22Rv1 (cell line): ENCODE measurements at regions not wholly inside any gene's neighbourhood (a gene's known extent, or its start where the extent isn't known, plus 50 kb on each side); places are given as distances from the start of the nearest gene placed in this dataset.

Experiments used
- H3K27ac ChIP-seq: fragments of 450-650 bp; 2 replicates; pipeline ENCODE4 v1.5.1; 2017
- ZFX ChIP-seq: fragments of 450-650 bp; IDR thresholded peaks from 2 replicates; pipeline ENCODE4 v1.6.1; 2017; ENCODE audit warnings: antibody characterized with exemption, borderline replicate concordance
- TF ChIP-seq, protein P1 (sequence below): fragments of 450-650 bp; IDR thresholded peaks from 2 replicates; pipeline ENCODE4 v1.5.1; 2017; ENCODE audit warnings: mild to moderate bottlenecking

DNA sequence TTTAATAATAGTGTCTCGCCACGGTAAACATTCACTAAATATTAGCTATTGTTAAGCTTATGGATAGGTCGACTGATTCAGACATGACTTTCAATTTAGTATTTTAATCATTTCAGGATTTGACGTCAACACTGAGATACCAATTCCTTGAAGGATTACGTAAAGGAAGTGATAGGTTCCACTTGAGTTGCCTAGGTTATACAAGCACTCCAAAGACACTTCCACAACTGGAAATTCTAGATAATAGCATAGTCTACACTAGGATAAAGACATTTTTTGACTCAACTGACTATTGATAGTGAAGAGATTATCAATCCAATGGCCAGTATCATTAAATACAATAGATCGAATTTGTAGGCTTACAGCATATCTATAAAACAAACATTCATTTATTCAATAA, 63.9 kb upstream of the NHSL1 start:
- TF ChIP-seq, protein P1, sequence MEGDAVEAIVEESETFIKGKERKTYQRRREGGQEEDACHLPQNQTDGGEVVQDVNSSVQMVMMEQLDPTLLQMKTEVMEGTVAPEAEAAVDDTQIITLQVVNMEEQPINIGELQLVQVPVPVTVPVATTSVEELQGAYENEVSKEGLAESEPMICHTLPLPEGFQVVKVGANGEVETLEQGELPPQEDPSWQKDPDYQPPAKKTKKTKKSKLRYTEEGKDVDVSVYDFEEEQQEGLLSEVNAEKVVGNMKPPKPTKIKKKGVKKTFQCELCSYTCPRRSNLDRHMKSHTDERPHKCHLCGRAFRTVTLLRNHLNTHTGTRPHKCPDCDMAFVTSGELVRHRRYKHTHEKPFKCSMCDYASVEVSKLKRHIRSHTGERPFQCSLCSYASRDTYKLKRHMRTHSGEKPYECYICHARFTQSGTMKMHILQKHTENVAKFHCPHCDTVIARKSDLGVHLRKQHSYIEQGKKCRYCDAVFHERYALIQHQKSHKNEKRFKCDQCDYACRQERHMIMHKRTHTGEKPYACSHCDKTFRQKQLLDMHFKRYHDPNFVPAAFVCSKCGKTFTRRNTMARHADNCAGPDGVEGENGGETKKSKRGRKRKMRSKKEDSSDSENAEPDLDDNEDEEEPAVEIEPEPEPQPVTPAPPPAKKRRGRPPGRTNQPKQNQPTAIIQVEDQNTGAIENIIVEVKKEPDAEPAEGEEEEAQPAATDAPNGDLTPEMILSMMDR = no peak
- no peak for TF ChIP-seq ZFX
- H3K27ac ChIP-seq = no peak overlapping the region

DNA sequence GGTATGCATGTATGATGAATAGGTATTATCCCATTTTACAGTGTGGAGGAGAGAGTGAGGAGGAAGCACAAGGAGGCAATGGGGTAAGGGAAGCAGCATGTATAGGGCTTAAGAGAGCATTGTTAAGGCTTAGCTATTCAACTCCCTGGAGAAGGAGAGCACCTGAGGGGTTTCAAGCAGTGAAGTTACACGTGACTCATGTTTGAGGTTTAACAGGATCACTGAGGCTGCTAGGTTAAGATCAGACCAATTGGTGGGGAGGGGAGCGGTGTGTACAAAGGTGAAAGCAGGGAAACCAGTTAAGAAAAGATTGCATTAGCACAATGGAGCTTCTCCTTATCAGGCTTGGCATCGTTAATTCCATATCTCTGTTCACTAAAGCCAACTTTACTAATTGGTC, 64.4 kb upstream of the NHSL1 start:
- TF ChIP-seq ZFX = no peak
- TF ChIP-seq, protein P1 = no peak
- H3K27ac ChIP-seq = no peak overlapping the region

DNA sequence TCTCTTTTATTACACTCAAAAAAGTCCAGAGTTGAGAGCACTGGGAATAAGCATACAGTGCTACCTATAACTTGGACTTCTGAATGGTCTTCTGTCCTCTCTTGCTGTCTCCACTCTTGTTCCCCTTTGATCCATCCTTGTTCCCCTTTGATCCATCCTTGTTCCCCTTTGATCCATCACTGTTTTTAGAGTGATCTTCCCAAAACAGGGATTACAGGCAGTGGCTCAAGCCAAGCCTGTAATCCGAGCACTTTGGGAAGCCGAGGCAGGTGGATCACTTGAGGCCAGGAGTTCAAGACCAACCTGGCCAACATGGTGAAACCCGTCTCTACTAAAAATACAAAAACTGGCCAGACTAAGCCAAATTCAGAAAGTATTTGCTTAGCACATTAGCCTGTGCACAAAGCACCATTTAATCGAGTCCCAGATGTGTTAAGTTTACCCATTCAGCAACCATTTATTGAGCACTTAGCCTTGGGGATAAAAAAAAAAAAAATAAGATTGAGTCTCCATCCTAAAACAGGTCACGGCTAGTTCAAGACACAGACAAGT, 65.0 kb upstream of the NHSL1 start:
- TF ChIP-seq, protein P1 = no peak
- no peak for TF ChIP-seq ZFX
- H3K27ac ChIP-seq = no peak overlapping the region

DNA sequence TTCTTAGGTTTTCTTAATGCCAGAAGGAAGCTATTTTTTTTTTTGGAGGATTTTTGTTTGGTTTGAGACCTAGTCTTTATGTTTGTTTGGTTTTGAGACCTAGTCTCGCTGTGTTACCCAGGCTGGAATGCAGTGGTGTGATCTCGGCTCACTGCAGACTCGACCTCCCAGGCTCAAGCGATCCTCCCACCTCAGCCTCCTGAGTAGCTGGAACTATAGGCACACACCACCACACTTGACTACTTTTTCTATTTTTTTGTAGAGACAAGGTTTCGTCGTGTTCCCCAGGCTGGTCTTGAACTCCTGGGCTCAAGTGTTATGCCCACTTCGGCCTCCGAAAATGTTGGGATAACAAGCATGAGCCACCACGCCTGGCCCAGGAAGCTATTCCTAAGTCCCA, 67.8 kb upstream of the NHSL1 start:
- TF ChIP-seq, protein P1 = no peak
- no peak for TF ChIP-seq ZFX
- no peak overlapping the region for H3K27ac ChIP-seq

DNA sequence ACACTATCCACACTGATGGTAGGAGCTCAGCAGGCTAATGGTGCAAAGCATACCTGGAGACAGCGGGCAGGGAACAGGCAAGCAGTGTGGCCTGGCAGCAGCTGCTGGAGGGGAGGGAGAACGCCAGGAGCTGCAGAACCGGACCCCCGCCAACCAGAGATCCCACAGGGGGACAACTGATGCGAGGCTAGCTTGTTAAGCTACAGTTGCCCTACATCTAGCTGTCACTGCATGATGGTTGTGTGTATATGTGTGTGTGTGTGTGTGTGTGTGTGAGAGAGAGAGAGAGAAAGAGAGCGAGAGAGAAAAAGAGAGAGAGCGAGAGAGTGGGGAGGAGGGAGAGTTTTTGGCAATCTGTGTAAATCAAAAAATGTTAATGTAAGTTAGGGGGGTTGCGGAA, 69.7 kb upstream of the NHSL1 start:
- H3K27ac ChIP-seq = no peak overlapping the region
- TF ChIP-seq ZFX = no peak
- TF ChIP-seq, protein P1 = no peak

DNA sequence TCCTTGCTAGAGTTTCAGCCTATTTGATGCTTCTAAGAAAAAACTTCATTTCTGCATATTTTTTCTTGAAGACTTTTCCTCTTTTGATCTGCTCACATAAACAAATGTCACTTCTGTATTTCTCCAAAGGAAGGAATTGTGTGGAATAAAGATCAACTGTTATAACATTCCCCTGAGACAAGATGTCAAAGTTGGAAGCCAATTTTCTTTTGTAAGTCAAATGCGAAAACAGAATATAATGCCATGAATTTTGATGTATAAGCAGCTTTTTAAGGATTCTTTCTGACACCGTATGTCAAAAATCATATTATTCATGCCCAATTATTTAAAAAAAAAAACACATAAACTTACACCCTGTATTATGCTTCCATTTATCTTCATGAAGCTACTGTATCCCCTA, 70.3 kb upstream of the NHSL1 start:
- no peak for TF ChIP-seq ZFX
- TF ChIP-seq, protein P1 = no peak
- no peak overlapping the region for H3K27ac ChIP-seq

DNA sequence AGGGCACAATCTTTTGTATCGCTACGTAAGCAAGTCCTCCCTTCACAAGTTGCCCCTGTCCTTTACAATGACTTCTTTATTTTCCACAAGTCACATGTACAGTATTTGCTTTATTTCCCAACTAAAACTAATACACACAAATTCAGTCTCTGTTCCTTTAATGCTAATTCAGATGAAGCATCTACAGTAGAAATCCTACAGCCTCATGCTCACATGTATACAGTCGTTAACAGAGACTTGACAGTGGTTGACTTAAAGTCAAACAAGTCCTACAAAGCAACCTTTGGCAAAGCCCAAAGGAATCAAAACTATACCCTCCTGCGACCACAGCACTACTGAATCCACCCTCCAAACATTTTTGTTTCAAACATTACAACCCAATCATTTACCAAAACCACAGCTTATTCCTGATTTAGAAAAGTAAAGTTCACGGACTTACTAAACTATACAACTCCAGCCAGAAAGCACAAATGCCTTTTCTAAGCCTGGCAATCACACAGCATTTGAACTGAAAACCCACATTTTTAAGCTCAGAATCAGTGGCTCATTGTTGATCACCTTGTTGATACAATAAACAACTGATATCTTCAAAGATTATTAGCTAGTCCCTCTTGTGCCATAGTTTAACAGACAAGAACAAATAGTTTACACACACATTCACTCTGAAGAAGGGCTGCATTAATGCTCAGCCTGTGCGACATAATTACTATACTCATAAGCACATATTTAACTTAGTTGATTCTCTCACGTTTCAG, 70.9 kb upstream of the NHSL1 start:
- TF ChIP-seq, protein P1 = no peak
- TF ChIP-seq ZFX = no peak
- H3K27ac ChIP-seq = no peak overlapping the region
